Osteoblast (primary cell): ENCODE measurements at regions not wholly inside any gene's neighbourhood (a gene's known extent, or its start where the extent isn't known, plus 50 kb on each side); places are given as distances from the start of the nearest gene placed in this dataset.

Experiments
- DNase-seq: peaks from one replicate; pipeline ENCODE4 v3.0.0; 2011; ENCODE audit warnings: low spot score, mixed read lengths; ENCODE audit not compliant: insufficient read length; ENCODE audit errors: missing footprints
- H2AFZ ChIP-seq: 2 replicates; pipeline ENCODE4 v1.6.0; 2011; ENCODE audit warnings: mild to moderate bottlenecking, low read length
- H3K27ac ChIP-seq: 2 replicates; pipeline ENCODE4 v1.5.1; 2011; ENCODE audit warnings: mild to moderate bottlenecking, low read depth, low read length, moderate library complexity
- H3K27me3 ChIP-seq: 2 replicates; pipeline ENCODE4 v1.6.0; 2012; ENCODE audit warnings: mild to moderate bottlenecking, control low read depth, inconsistent platforms, low read length, moderate library complexity; ENCODE audit not compliant: insufficient read depth
- H3K36me3 ChIP-seq: 2 replicates; pipeline ENCODE4 v1.5.1; 2011; ENCODE audit warnings: mild to moderate bottlenecking, low read length, control low read depth, moderate library complexity; ENCODE audit not compliant: insufficient read depth
- H3K4me1 ChIP-seq: 2 replicates; pipeline ENCODE4 v1.5.1; 2011; ENCODE audit warnings: mild to moderate bottlenecking, low read length, control low read depth, moderate library complexity; ENCODE audit not compliant: insufficient read depth
- H3K4me2 ChIP-seq: 2 replicates; pipeline ENCODE4 v1.6.0; 2011; ENCODE audit warnings: mild to moderate bottlenecking, low read length; ENCODE audit not compliant: insufficient read depth
- H3K4me3 ChIP-seq: fragments of 200-600 bp; sonication (generic); 3 replicates; pipeline ENCODE4 v1.5.1; 2012; ENCODE audit warnings: mild to moderate bottlenecking, low read length, inconsistent platforms; ENCODE audit not compliant: insufficient read depth
- H3K79me2 ChIP-seq: 2 replicates; pipeline ENCODE4 v1.6.0; 2012; ENCODE audit warnings: mild to moderate bottlenecking, low read length, control low read depth, inconsistent platforms; ENCODE audit not compliant: insufficient read depth
- H3K9me3 ChIP-seq: 2 replicates; pipeline ENCODE4 v1.5.1; 2011; ENCODE audit warnings: low read depth, low read length, control low read depth
- H4K20me1 ChIP-seq: 2 replicates; pipeline ENCODE4 v1.6.0; 2012; ENCODE audit warnings: mild to moderate bottlenecking, low read length, control low read depth; ENCODE audit not compliant: insufficient read depth
- CTCF ChIP-seq: IDR thresholded peaks from 2 replicates; pipeline ENCODE4 v1.5.1; 2011; ENCODE audit warnings: mild to moderate bottlenecking, low read depth, low read length, moderate library complexity; ENCODE audit errors: extremely low read depth

- Histone ChIP-seq H4K20me1 (no peaks in the 10 kb centered on the region), H3K36me3 (no peaks in the 10 kb centered on the region), H3K9me3 (no peaks in the 10 kb centered on the region), H3K27me3 (no peaks in the 10 kb centered on the region), H2AFZ (no peak overlapping the region), H3K79me2 (no peaks in the 10 kb centered on the region), H3K4me2 (no peak overlapping the region), H3K27ac (no peak overlapping the region), H3K4me3 (no peak overlapping the region), H3K4me1 (no peaks in the 10 kb centered on the region)
- DNase-seq = no peak
- TF ChIP-seq CTCF = no peak
Measured at GRCh38 chr5:2387634-2388325, 363.7 kb downstream of the IRX2 start.

GRCh38 chr5:2387250-2387633 is 364.2 kb downstream of the IRX2 start:
- H3K4me2 ChIP-seq = no peak overlapping the region
- H3K27me3 ChIP-seq = no peaks in the 10 kb centered on the region
- no peak overlapping the region for H3K4me3 ChIP-seq
- no peak for TF ChIP-seq CTCF
- DNase-seq = no peak
- H3K4me1 ChIP-seq = no peaks in the 10 kb centered on the region
- no peaks in the 10 kb centered on the region for H3K9me3 ChIP-seq
- no peak overlapping the region for H2AFZ ChIP-seq
- H3K36me3 ChIP-seq = no peaks in the 10 kb centered on the region
- no peaks in the 10 kb centered on the region for H3K79me2 ChIP-seq
- H4K20me1 ChIP-seq = no peaks in the 10 kb centered on the region
- no peak overlapping the region for H3K27ac ChIP-seq

- TF ChIP-seq CTCF = no peak
- Histone ChIP-seq H3K36me3 (no peaks in the 10 kb centered on the region), H3K4me1 (no peaks in the 10 kb centered on the region), H4K20me1 (no peaks in the 10 kb centered on the region), H3K27me3 (no peaks in the 10 kb centered on the region), H3K79me2 (no peaks in the 10 kb centered on the region), H3K9me3 (no peaks in the 10 kb centered on the region), H3K4me2 (no peak overlapping the region), H3K27ac (no peak overlapping the region), H3K4me3 (no peak overlapping the region), H2AFZ (no peak overlapping the region)
- DNase-seq = no peak
Measured at GRCh38 chr5:2385818-2386217, 365.7 kb downstream of the IRX2 start.

GRCh38 chr5:2383698-2384065 is 367.8 kb downstream of the IRX2 start:
- no peak overlapping the region for H3K27ac ChIP-seq
- H3K79me2 ChIP-seq = no peaks in the 10 kb centered on the region
- no peak for TF ChIP-seq CTCF
- DNase-seq = no peak
- H3K4me1 ChIP-seq = no peaks in the 10 kb centered on the region
- no peak overlapping the region for H3K4me3 ChIP-seq
- no peak overlapping the region for H2AFZ ChIP-seq
- no peaks in the 10 kb centered on the region for H4K20me1 ChIP-seq
- H3K4me2 ChIP-seq = no peak overlapping the region
- no peaks in the 10 kb centered on the region for H3K36me3 ChIP-seq
- no peaks in the 10 kb centered on the region for H3K27me3 ChIP-seq
- no peaks in the 10 kb centered on the region for H3K9me3 ChIP-seq
